ENCODE measurements at regions not wholly inside any gene's neighbourhood (a gene's known extent, or its start where the extent isn't known, plus 50 kb on each side); places are given as distances from the start of the nearest gene placed in this dataset.

DNA sequence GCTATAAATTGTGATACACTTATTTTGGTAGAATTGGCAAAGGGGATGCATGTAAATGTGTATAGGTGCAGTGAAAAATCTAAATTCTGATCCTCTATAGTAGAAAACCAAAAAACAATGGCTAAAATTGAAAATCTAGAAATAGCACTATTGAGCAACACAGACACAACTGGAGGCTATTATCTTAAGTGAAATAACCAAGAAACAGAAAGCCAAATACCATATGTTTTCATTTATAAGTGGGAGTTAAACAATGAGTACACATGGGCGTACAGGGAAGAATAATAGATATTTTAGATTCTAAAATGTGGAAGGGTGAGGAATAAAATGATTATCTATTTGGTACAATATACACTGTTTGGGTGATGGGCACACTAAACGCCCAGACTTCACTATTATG lies 183.2 kb upstream of the TUSC1 start:
- TF ChIP-seq GLIS3 (CRISPR knock-in tag; IDR thresholded peaks at IDR 0.05) = no peak
- TF ChIP-seq, protein P1, sequence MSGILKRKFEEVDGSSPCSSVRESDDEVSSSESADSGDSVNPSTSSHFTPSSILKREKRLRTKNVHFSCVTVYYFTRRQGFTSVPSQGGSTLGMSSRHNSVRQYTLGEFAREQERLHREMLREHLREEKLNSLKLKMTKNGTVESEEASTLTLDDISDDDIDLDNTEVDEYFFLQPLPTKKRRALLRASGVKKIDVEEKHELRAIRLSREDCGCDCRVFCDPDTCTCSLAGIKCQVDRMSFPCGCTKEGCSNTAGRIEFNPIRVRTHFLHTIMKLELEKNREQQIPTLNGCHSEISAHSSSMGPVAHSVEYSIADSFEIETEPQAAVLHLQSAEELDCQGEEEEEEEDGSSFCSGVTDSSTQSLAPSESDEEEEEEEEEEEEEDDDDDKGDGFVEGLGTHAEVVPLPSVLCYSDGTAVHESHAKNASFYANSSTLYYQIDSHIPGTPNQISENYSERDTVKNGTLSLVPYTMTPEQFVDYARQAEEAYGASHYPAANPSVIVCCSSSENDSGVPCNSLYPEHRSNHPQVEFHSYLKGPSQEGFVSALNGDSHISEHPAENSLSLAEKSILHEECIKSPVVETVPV (CRISPR knock-in tag; IDR thresholded peaks at IDR 0.05) = no peak
- TF ChIP-seq, protein P2, sequence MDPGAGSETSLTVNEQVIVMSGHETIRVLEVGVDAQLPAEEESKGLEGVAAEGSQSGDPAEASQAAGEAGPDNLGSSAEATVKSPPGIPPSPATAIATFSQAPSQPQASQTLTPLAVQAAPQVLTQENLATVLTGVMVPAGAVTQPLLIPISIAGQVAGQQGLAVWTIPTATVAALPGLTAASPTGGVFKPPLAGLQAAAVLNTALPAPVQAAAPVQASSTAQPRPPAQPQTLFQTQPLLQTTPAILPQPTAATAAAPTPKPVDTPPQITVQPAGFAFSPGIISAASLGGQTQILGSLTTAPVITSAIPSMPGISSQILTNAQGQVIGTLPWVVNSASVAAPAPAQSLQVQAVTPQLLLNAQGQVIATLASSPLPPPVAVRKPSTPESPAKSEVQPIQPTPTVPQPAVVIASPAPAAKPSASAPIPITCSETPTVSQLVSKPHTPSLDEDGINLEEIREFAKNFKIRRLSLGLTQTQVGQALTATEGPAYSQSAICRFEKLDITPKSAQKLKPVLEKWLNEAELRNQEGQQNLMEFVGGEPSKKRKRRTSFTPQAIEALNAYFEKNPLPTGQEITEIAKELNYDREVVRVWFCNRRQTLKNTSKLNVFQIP (CRISPR knock-in tag; IDR thresholded peaks at IDR 0.05; ENCODE audit: borderline replicate concordance, low read depth) = no peak
- no peak for TF ChIP-seq ZNF70 (CRISPR knock-in tag; IDR thresholded peaks at IDR 0.05)
- TF ChIP-seq BACH2 (CRISPR knock-in tag; IDR thresholded peaks at IDR 0.05; ENCODE audit: borderline replicate concordance) = no peak
- TF ChIP-seq ISL1 (CRISPR knock-in tag; IDR thresholded peaks at IDR 0.05) = no peak
- no peak for TF ChIP-seq ESRRG (CRISPR knock-in tag; IDR thresholded peaks at IDR 0.05)
- no peak for TF ChIP-seq RARB (CRISPR knock-in tag; IDR thresholded peaks at IDR 0.05)
- no peak for TF ChIP-seq CSDC2 (CRISPR knock-in tag; IDR thresholded peaks at IDR 0.05)
- TF ChIP-seq TOX (CRISPR knock-in tag; IDR thresholded peaks at IDR 0.05; ENCODE audit: borderline replicate concordance) = no peak
- no peak for TF ChIP-seq ZFP3 (CRISPR knock-in tag; IDR thresholded peaks at IDR 0.05)
- no peak for TF ChIP-seq ZNF8 (CRISPR knock-in tag; IDR thresholded peaks at IDR 0.05)
- TF ChIP-seq ZNF565 (CRISPR knock-in tag; conservative IDR thresholded peaks at IDR 0.05; ENCODE audit: low read depth) = no peak
- TF ChIP-seq OSR1 (CRISPR knock-in tag; IDR thresholded peaks at IDR 0.05) = no peak
- TF ChIP-seq, protein P3, sequence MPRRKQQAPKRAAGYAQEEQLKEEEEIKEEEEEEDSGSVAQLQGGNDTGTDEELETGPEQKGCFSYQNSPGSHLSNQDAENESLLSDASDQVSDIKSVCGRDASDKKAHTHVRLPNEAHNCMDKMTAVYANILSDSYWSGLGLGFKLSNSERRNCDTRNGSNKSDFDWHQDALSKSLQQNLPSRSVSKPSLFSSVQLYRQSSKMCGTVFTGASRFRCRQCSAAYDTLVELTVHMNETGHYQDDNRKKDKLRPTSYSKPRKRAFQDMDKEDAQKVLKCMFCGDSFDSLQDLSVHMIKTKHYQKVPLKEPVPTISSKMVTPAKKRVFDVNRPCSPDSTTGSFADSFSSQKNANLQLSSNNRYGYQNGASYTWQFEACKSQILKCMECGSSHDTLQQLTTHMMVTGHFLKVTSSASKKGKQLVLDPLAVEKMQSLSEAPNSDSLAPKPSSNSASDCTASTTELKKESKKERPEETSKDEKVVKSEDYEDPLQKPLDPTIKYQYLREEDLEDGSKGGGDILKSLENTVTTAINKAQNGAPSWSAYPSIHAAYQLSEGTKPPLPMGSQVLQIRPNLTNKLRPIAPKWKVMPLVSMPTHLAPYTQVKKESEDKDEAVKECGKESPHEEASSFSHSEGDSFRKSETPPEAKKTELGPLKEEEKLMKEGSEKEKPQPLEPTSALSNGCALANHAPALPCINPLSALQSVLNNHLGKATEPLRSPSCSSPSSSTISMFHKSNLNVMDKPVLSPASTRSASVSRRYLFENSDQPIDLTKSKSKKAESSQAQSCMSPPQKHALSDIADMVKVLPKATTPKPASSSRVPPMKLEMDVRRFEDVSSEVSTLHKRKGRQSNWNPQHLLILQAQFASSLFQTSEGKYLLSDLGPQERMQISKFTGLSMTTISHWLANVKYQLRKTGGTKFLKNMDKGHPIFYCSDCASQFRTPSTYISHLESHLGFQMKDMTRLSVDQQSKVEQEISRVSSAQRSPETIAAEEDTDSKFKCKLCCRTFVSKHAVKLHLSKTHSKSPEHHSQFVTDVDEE (CRISPR knock-in tag; IDR thresholded peaks at IDR 0.05) = no peak
- no peak for TF ChIP-seq ARNTL (CRISPR knock-in tag; IDR thresholded peaks at IDR 0.05; ENCODE audit: borderline replicate concordance, low read depth)
- ATAC-seq = no peak

DNA sequence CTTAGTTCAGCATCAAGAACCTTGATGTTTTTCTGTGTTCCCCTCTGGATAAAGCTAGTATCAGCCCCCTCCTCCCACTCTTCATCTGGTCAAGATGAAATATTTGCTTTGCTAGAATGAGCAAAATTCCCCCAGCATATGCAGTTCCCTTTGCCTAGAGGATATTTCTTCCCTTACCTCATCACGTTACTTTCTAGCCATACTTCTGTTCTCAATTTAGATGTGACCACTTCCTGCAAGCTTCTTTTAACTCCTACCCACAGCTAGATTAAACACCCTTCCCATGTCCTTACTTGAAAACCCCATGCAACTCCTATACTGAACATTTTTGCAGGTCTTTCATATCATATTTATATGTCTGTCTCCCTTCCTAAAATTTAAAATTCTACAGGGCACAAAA lies 178.9 kb upstream of the TUSC1 start:
- no peak for ATAC-seq
- TF ChIP-seq ZNF8 (CRISPR knock-in tag; IDR thresholded peaks at IDR 0.05) (no peak), ZC3H10 (CRISPR knock-in tag; IDR thresholded peaks at IDR 0.05) (no peak), CSDC2 (CRISPR knock-in tag; IDR thresholded peaks at IDR 0.05) (no peak), TOX (CRISPR knock-in tag; IDR thresholded peaks at IDR 0.05; ENCODE audit: borderline replicate concordance) (no peak), RARB (CRISPR knock-in tag; IDR thresholded peaks at IDR 0.05) (no peak), ZFP30 (CRISPR knock-in tag; IDR thresholded peaks at IDR 0.05) (no peak)

DNA sequence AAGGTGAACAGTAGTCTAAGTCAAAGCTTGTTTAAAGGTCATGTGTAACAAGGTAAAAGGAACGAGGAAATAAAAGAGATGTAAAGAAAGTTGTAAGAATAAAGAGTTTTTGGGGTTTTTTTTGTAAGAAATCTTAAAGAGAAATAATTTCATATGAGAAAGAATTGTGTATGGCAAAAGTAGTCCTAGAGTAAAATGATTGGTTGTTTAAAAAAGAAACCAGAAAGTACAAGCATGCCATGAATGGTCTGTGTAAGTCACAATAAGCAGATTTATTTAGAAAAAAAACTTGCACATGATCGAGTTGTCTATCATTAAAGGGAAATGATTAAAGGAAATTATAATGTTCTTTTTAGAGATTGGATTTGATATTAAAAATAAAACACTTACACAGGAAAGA lies 172.6 kb upstream of the TUSC1 start:
- TF ChIP-seq, protein P3 (CRISPR knock-in tag; IDR thresholded peaks at IDR 0.05) = no peak
- no peak for TF ChIP-seq BACH2 (CRISPR knock-in tag; IDR thresholded peaks at IDR 0.05; ENCODE audit: borderline replicate concordance)
- no peak for TF ChIP-seq GLIS3 (CRISPR knock-in tag; IDR thresholded peaks at IDR 0.05)
- TF ChIP-seq ZFP30 (CRISPR knock-in tag; IDR thresholded peaks at IDR 0.05) = no peak
- no peak for TF ChIP-seq RARB (CRISPR knock-in tag; IDR thresholded peaks at IDR 0.05)
- TF ChIP-seq ZNF70 (CRISPR knock-in tag; IDR thresholded peaks at IDR 0.05) = no peak
- TF ChIP-seq ZNF565 (CRISPR knock-in tag; conservative IDR thresholded peaks at IDR 0.05; ENCODE audit: low read depth) = no peak
- TF ChIP-seq PPARA (CRISPR knock-in tag; IDR thresholded peaks at IDR 0.05; ENCODE audit: borderline replicate concordance) = no peak
- TF ChIP-seq, protein P4, sequence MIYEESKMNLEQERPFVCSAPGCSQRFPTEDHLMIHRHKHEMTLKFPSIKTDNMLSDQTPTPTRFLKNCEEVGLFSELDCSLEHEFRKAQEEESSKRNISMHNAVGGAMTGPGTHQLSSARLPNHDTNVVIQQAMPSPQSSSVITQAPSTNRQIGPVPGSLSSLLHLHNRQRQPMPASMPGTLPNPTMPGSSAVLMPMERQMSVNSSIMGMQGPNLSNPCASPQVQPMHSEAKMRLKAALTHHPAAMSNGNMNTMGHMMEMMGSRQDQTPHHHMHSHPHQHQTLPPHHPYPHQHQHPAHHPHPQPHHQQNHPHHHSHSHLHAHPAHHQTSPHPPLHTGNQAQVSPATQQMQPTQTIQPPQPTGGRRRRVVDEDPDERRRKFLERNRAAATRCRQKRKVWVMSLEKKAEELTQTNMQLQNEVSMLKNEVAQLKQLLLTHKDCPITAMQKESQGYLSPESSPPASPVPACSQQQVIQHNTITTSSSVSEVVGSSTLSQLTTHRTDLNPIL (CRISPR knock-in tag; IDR thresholded peaks at IDR 0.05; ENCODE audit: low read depth) = no peak
- TF ChIP-seq, protein P2 (CRISPR knock-in tag; IDR thresholded peaks at IDR 0.05; ENCODE audit: borderline replicate concordance, low read depth) = no peak
- no peak for TF ChIP-seq ZFP3 (CRISPR knock-in tag; IDR thresholded peaks at IDR 0.05)
- TF ChIP-seq ZNF8 (CRISPR knock-in tag; IDR thresholded peaks at IDR 0.05) = no peak
- no peak for TF ChIP-seq CSDC2 (CRISPR knock-in tag; IDR thresholded peaks at IDR 0.05)
- no peak for TF ChIP-seq SNAI2 (CRISPR knock-in tag; IDR thresholded peaks at IDR 0.05)
- no peak for ATAC-seq

Data from SK-N-SH treated with all-trans-retinoic acid at 6 μM for 48 hours (cell line).